ENCODE measurements at regions not wholly inside any gene's neighbourhood (a gene's known extent, or its start where the extent isn't known, plus 50 kb on each side); places are given as distances from the start of the nearest gene placed in this dataset.

GRCh38 chr2:71782323-71782722 is 329.0 kb downstream of the DYSF start:
- no peak for TF ChIP-seq GATA2 (IDR thresholded peaks at IDR 0.05; ENCODE audit: low read depth, low read length)
- no peak for TF ChIP-seq GATA3 (IDR thresholded peaks at IDR 0.05; ENCODE audit: low read depth, low read length)
